PC-9 (cell line): ENCODE measurements at regions not wholly inside any gene's neighbourhood (a gene's known extent, or its start where the extent isn't known, plus 50 kb on each side); places are given as distances from the start of the nearest gene placed in this dataset.

Experiments
- BruUV-seq: library from RNA; stranded (reverse); fragments of 400-500 nt; replicated peaks from 2 replicates; lab custom pipeline; 2021; lab: Mats Ljungman, UMichigan
- CTCF ChIA-PET: fragments of 300-600 bp; sonication (Branson Sonifier 250); formaldehyde crosslinking; loops from one replicate; lab custom pipeline; 2022; ENCODE audit warnings: antibody characterized with exemption; lab: Charles Lee
- POLR2A ChIA-PET: fragments of 300-600 bp; sonication (Branson Sonifier 250); formaldehyde crosslinking; loops from one replicate; lab custom pipeline; 2022; ENCODE audit warnings: antibody characterized with exemption; ENCODE audit not compliant: unreplicated experiment; lab: Charles Lee
- DNase-seq, 2 experiments: peaks; one replicate each; pipeline versions ENCODE4 v3.0.0 to v3.0.0-alpha.2; 2015 to 2022; ENCODE audit warnings: mixed read lengths in 1 of 2
- H2AFZ ChIP-seq: fragments of 200-600 bp; sonication (generic); 2 replicates; pipeline ENCODE4 v1.8.1; 2017; ENCODE audit warnings: antibody characterized with exemption
- H3F3A ChIP-seq: fragments of 200-600 bp; sonication (generic); 2 replicates; pipeline ENCODE4 v1.8.1; 2017; ENCODE audit warnings: antibody characterized with exemption, mild to moderate bottlenecking, low read depth; ENCODE audit not compliant: insufficient read depth
- H3K27ac ChIP-seq: fragments of 200-600 bp; sonication (generic); 2 replicates; pipeline ENCODE4 v1.6.1; 2016; ENCODE audit warnings: mixed run types
- H3K27me3 ChIP-seq: fragments of 200-600 bp; sonication (generic); 2 replicates; pipeline ENCODE4 v1.6.1; 2016; ENCODE audit warnings: low read depth, mixed run types; ENCODE audit not compliant: insufficient read depth
- H3K36me3 ChIP-seq: fragments of 200-600 bp; sonication (generic); 2 replicates; pipeline ENCODE4 v1.6.1; 2016; ENCODE audit warnings: low read depth, mixed run types
- H3K4me1 ChIP-seq: fragments of 200-600 bp; sonication (generic); replicated peaks from 2 replicates; pipeline ENCODE4 v1.6.1; 2016; ENCODE audit warnings: mixed run types; ENCODE audit not compliant: insufficient read depth
- H3K4me2 ChIP-seq: fragments of 200-600 bp; sonication (generic); 2 replicates; pipeline ENCODE4 v1.6.1; 2017; ENCODE audit warnings: mixed run types
- H3K4me3 ChIP-seq: fragments of 200-600 bp; sonication (generic); 2 replicates; pipeline ENCODE4 v1.6.1; 2016; ENCODE audit warnings: mixed run types
- H3K79me2 ChIP-seq: fragments of 200-600 bp; sonication (generic); 2 replicates; pipeline ENCODE4 v1.6.1; 2017; ENCODE audit warnings: low read depth, mixed run types
- H3K9me2 ChIP-seq: fragments of 200-600 bp; sonication (generic); 2 replicates; pipeline ENCODE4 v1.8.1; 2017; ENCODE audit warnings: mild to moderate bottlenecking; ENCODE audit not compliant: insufficient read depth
- H3K9me3 ChIP-seq: fragments of 200-600 bp; sonication (generic); 2 replicates; pipeline ENCODE4 v1.8.1; 2016; ENCODE audit warnings: low read depth; ENCODE audit not compliant: insufficient read depth
- H4K20me1 ChIP-seq: fragments of 200-600 bp; sonication (generic); 2 replicates; pipeline ENCODE4 v1.8.1; 2017; ENCODE audit not compliant: insufficient read depth
- EZH2 ChIP-seq: fragments of 200-600 bp; sonication (generic); IDR thresholded peaks from 2 replicates; pipeline ENCODE4 v1.8.0; 2017; ENCODE audit warnings: antibody characterized with exemption, low read depth
- intact Hi-C: fragments of 100-400 bp; cut with micrococcal nuclease; formaldehyde crosslinking; loops from one replicate; pipeline ENCODE4 v1.10.0; 2022; ENCODE audit not compliant: unreplicated experiment
- TF ChIP-seq, protein P1 (sequence below): fragments of 200-600 bp; sonication (generic); conservative IDR thresholded peaks from 2 replicates; pipeline ENCODE4 v1.6.1; 2017; ENCODE audit warnings: mixed run types, antibody characterized with exemption, mild to moderate bottlenecking, moderate library complexity

DNA sequence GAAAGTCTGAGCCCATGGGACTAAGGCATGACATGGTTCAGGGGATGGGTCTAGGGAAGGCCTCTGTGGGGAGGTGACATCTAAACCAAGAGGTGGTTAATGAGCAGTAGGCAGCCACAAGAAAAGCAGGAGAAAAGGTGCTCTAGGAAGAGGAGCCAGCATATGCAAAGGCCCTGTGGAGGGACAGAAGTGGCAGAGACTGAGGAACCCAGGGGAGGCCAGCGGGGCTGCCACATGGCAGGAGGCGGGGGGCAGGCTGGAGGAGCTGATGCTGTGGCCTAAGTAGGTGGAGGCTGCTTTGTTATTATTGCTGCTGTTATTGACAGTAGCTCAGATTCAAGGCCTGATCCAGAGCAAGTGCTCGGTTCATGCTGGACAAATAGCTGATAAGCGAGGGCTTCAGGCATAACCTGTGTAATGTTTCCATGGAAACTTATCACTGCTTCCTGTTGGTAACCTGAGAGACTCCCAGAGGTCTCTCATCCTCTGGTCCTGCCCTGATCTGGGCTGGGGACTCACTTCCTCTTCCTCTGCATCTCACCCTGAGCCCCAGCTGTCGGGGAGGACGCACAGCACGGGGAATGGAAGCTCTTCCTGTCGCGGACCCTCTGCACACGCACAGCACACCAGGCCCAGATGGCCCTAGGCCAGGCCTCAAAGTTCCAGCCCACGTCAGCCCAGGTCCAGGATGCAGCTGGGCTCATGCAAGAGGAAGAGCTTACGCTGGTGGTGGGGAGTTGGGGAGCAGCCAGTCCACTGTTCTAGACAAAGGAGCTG, 75.2 kb upstream of the TP53I11 start:
- H3K9me2 ChIP-seq = no peaks in the 10 kb centered on the region
- BruUV-seq = no TSS peak
- no peaks in the 10 kb centered on the region for H3K4me1 ChIP-seq
- POLR2A ChIA-PET = no interaction called here
- H3K4me3 ChIP-seq = no peak overlapping the region
- TF ChIP-seq, protein P1, sequence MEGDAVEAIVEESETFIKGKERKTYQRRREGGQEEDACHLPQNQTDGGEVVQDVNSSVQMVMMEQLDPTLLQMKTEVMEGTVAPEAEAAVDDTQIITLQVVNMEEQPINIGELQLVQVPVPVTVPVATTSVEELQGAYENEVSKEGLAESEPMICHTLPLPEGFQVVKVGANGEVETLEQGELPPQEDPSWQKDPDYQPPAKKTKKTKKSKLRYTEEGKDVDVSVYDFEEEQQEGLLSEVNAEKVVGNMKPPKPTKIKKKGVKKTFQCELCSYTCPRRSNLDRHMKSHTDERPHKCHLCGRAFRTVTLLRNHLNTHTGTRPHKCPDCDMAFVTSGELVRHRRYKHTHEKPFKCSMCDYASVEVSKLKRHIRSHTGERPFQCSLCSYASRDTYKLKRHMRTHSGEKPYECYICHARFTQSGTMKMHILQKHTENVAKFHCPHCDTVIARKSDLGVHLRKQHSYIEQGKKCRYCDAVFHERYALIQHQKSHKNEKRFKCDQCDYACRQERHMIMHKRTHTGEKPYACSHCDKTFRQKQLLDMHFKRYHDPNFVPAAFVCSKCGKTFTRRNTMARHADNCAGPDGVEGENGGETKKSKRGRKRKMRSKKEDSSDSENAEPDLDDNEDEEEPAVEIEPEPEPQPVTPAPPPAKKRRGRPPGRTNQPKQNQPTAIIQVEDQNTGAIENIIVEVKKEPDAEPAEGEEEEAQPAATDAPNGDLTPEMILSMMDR = no peak
- no peak for TF ChIP-seq EZH2
- no peaks in the 10 kb centered on the region for H3K9me3 ChIP-seq
- H3K27me3 ChIP-seq = peaks cover 50% of the 10 kb centered on the region
- H4K20me1 ChIP-seq = no peaks in the 10 kb centered on the region
- no peaks in the 10 kb centered on the region for H3F3A ChIP-seq
- DNase-seq = no peak
- H2AFZ ChIP-seq = no peak overlapping the region
- no peaks in the 10 kb centered on the region for H3K79me2 ChIP-seq
- intact Hi-C loops = no loop called here
- H3K27ac ChIP-seq = no peak overlapping the region
- no peak overlapping the region for H3K4me2 ChIP-seq
- CTCF ChIA-PET = no interaction called here
- H3K36me3 ChIP-seq = no peaks in the 10 kb centered on the region

DNA sequence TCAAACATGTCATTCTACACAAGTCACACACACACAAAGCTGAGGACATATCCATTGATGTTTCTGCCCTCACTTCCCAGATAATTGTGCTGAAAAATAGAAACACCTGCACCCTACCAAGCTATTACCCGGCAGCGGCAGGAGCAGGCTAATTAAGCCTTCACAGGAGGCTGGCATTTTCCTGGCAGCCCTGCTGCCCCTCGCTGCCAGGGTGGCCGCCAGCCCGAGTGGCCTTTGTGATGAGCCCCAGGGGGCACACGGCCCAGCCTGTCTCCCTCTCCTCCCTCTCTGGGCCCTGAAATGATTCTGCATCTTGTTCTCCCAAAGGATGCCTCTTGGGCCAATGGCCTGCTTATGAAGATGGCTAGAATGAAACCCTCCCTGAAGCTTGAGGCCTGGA, 76.2 kb upstream of the TP53I11 start:
- Histone ChIP-seq H3K36me3 (no peaks in the 10 kb centered on the region), H3K9me3 (no peaks in the 10 kb centered on the region), H3K4me2 (no peak overlapping the region), H4K20me1 (no peaks in the 10 kb centered on the region), H3F3A (no peaks in the 10 kb centered on the region), H3K27ac (no peak overlapping the region), H3K9me2 (no peaks in the 10 kb centered on the region), H2AFZ (no peak overlapping the region), H3K27me3 (peaks cover 52% of the 10 kb centered on the region), H3K79me2 (no peaks in the 10 kb centered on the region), H3K4me1 (no peaks in the 10 kb centered on the region), H3K4me3 (no peak overlapping the region)
- no peak for DNase-seq
- ChIA-PET POLR2A (no interaction called here), CTCF (no interaction called here)
- TF ChIP-seq, protein P1 = no peak
- no peak for TF ChIP-seq EZH2
- intact Hi-C loops = no loop called here
- BruUV-seq = no TSS peak

DNA sequence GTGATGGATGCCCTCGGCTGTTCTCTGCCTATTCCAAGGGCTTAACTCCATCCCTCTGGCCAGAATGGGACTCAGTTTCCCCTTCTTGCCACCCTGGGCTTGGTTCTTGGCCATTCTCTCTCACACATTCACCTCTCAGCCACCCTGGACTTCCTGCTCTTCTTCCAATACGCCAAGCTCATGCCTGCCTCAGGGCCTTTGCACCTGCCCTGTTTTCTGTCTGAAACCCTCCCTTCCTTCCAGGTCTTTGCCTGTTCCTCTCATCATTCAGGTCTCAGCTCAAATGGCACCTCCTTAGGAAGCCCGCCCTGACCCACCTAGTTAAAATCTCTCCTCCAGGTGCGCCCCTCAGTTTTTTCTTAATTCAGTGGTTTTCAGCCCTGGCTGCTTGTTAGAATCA, 76.6 kb upstream of the TP53I11 start:
- no peak overlapping the region for H3K4me2 ChIP-seq
- no peaks in the 10 kb centered on the region for H3F3A ChIP-seq
- H3K27ac ChIP-seq = no peak overlapping the region
- TF ChIP-seq, protein P1 = no peak
- no peak for TF ChIP-seq EZH2
- no peaks in the 10 kb centered on the region for H3K9me3 ChIP-seq
- peaks cover 53% of the 10 kb centered on the region for H3K27me3 ChIP-seq
- DNase-seq = no peak
- ChIA-PET POLR2A (no interaction called here), CTCF (interaction anchor here (0.7 kb wide), 1 partner anchor 1696 kb away, joined by 3 read pairs; no protein-coding TSS in a partner anchor)
- BruUV-seq = no TSS peak
- no peaks in the 10 kb centered on the region for H4K20me1 ChIP-seq
- no peaks in the 10 kb centered on the region for H3K36me3 ChIP-seq
- H3K4me1 ChIP-seq = no peaks in the 10 kb centered on the region
- H2AFZ ChIP-seq = no peak overlapping the region
- no peaks in the 10 kb centered on the region for H3K9me2 ChIP-seq
- no peak overlapping the region for H3K4me3 ChIP-seq
- H3K79me2 ChIP-seq = no peaks in the 10 kb centered on the region
- intact Hi-C loops = no loop called here
